Heart right ventricle (tissue), 16 donors: ENCODE measurements at regions not wholly inside any gene's neighbourhood (a gene's known extent, or its start where the extent isn't known, plus 50 kb on each side); places are given as distances from the start of the nearest gene placed in this dataset.
"Not testable (repeated sequence)": the region's sequence is repeated elsewhere in the genome, so short reads cannot be mapped to it uniquely, and the experiment has no call there.

Source experiments
- ATAC-seq, 8 donors: fragments of 200-7000 bp; cut with Tn5 transposase; one replicate each; pipeline ENCODE4 v1.9.1; 2020; ENCODE audit warnings: mild to moderate bottlenecking in 8 of 8, moderate library complexity in 8 of 8, moderate number of reproducible peaks in 1 of 8
- DNase-seq, 2 donors: peaks; one replicate each; pipeline ENCODE4 v3.0.0-alpha.2; 2020
- H3K27ac ChIP-seq, 10 donors: fragments of 200-600 bp; sonication (generic) in 2 of 10; one replicate each; pipeline versions ENCODE4 v1.5.0 to v1.8.0; 2020 to 2022; ENCODE audit warnings: mild to moderate bottlenecking in 3 of 10
- H3K27me3 ChIP-seq, 7 donors: fragments of 200-600 bp; one replicate each; pipeline ENCODE4 v1.8.0; 2021 to 2022; ENCODE audit warnings: mild to moderate bottlenecking in 2 of 7
- H3K36me3 ChIP-seq, 9 donors: fragments of 200-600 bp; sonication (generic) in 1 of 9; one replicate each; pipeline versions ENCODE4 v1.5.0 to v1.8.0; 2020 to 2022; ENCODE audit warnings: mild to moderate bottlenecking in 2 of 9
- H3K4me1 ChIP-seq, 9 donors: fragments of 200-600 bp; sonication (generic) in 1 of 9; one replicate each; pipeline versions ENCODE4 v1.5.0 to v1.8.0; 2020 to 2022; ENCODE audit warnings: mild to moderate bottlenecking in 4 of 9
- H3K4me3 ChIP-seq, 10 donors: fragments of 200-600 bp; sonication (generic) in 2 of 10; one replicate each; pipeline versions ENCODE4 v1.5.0 to v1.8.0; 2020 to 2022; ENCODE audit warnings: mild to moderate bottlenecking in 7 of 10, moderate library complexity in 2 of 10
- H3K9me3 ChIP-seq, 11 donors: fragments of 200-600 bp in 10 of 11; sonication (generic) in 2 of 11; one replicate each; pipeline versions ENCODE4 v1.5.0 to v1.8.0; 2013 to 2022; ENCODE audit warnings: mild to moderate bottlenecking in 2 of 11, control low read depth in 1 of 11, moderate library complexity in 1 of 11
- WGBS, 2 donors: extraction: QIAGEN DNeasy Blood & Tissue Kit; methylation state at CpG; one replicate each; pipeline ENCODE4 v1.1.7; 2013; ENCODE audit warnings: inconsistent platforms in 1 of 2; 5-methylcytosine and 5-hydroxymethylcytosine counted together
- intact Hi-C, 10 donors: fragments of 100-400 bp; cut with DNase I; formaldehyde crosslinking; loops; one replicate each; pipeline versions ENCODE4 v1.11.1 to v1.14.2; 2022
- TF ChIP-seq, protein P1 (sequence below), 9 donors: fragments of 200-600 bp; sonication (generic) in 2 of 9; IDR thresholded peaks; one replicate each; pipeline versions ENCODE4 v1.5.0 to v1.8.0; 2021 to 2022; ENCODE audit warnings: antibody characterized with exemption in 9 of 9, mild to moderate bottlenecking in 5 of 9, moderate library complexity in 1 of 9
- donor health status: Arrhythmogenic right ventricular cardiomyopathy.
- donor health status: ischemic (EF 13 %, LVEDD 7.1; RV severe dilation, severe dysfunction).
- donor health status: healthy with polysubstance abuse.
- donor health status: DM: no; HTN: yes; CAD: no.
- donor health status: DM: no; HTN: no; CAD: no.
- donor health status: ischemic (EF 25% LVEDD 6.9; RV normal size, moderate dysfunction).
- donor health status: ischemic (EF 25% LVEDD 5.7; RV mildly dilated, moderate dysfunction).
- donor health status: healthy.
- donor health status: DM: yes; HTN: yes; CAD: no.
- donor health status: Ischemic cardiomyopathy.
- donor health status: ischemic (EF 35%, LVEDD 5.7; RV mildly dilated, moderate dysfunction).
- donor health status: nonischemic (EF 11% LVEDD 7.7; RV severe dilation, severe dysfunction).
- donor health status: DM: yes; HTN: yes; CAD: no.
- donor health status: PGD.
- donor health status: ischemic (EF 29% LVEDD 5.4; RV normal size, mild dysfunction).
- donor health status: nonischemic (EF 23%, LVEDD 6.1; RV moderate dilation, normal function).

DNA sequence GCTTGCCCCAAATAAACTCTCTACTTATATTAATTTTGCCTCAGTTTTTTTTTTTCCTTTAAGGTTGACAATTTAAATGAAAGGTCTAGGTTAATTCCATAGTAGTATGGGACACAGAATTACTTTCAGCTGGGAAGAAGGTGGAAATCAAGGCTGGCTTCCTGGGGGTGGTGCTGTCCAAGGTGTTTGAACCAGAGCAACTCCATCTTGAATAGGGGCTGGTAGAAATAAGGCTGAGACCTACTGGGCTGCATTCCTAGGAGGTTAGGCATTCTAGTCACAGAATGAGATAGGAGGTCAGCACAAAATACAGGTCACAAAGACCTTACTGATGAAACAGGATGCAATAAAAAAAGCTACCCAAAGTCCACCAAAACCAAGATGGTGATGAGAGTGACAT lies 1190.8 kb upstream of the AUTS2 start:
- ATAC-seq (no peak), DNase-seq (no peak)
- H3K27ac ChIP-seq, result no peak overlapping the region
- no peaks in the 10 kb centered on the region for H3K36me3 ChIP-seq
- TF ChIP-seq, protein P1, sequence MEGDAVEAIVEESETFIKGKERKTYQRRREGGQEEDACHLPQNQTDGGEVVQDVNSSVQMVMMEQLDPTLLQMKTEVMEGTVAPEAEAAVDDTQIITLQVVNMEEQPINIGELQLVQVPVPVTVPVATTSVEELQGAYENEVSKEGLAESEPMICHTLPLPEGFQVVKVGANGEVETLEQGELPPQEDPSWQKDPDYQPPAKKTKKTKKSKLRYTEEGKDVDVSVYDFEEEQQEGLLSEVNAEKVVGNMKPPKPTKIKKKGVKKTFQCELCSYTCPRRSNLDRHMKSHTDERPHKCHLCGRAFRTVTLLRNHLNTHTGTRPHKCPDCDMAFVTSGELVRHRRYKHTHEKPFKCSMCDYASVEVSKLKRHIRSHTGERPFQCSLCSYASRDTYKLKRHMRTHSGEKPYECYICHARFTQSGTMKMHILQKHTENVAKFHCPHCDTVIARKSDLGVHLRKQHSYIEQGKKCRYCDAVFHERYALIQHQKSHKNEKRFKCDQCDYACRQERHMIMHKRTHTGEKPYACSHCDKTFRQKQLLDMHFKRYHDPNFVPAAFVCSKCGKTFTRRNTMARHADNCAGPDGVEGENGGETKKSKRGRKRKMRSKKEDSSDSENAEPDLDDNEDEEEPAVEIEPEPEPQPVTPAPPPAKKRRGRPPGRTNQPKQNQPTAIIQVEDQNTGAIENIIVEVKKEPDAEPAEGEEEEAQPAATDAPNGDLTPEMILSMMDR (IDR thresholded peaks at IDR 0.05), result no peak
- H3K4me1 ChIP-seq, result no peaks in the 10 kb centered on the region
- intact Hi-C loops, result no loop called here
- no peak overlapping the region for H3K4me3 ChIP-seq
- H3K27me3 ChIP-seq, result no peaks in the 10 kb centered on the region
- peaks cover 0 to 4% (median 0%) of the 10 kb centered on the region in 11 donors for H3K9me3 ChIP-seq

DNA sequence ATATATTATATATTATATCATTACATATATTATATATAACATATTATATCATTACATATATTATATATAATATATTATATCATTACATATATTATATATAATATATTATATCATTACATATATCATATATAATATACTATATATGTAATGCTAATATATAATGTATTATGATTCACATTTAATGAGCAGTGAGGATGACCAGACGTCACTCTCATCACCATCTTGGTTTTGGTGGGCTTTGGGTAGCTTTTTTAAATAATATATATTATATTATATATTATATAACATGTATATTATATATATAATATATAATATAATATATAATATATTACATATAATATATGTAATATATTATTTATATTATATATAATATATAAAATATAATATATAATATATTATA lies 1189.4 kb upstream of the AUTS2 start:
- no peak overlapping the region for H3K4me3 ChIP-seq
- no peak overlapping the region for H3K27ac ChIP-seq
- 90 to 96% methylated on average over 1 of the region's 1 CpG for WGBS, 2 donors
- H3K36me3 ChIP-seq, result no peaks in the 10 kb centered on the region
- no peaks in the 10 kb centered on the region for H3K9me3 ChIP-seq
- H3K4me1 ChIP-seq, result no peaks in the 10 kb centered on the region
- TF ChIP-seq, protein P1 (IDR thresholded peaks at IDR 0.05), result no peak
- ATAC-seq (no peak), DNase-seq (no peak)
- H3K27me3 ChIP-seq, result no peaks in the 10 kb centered on the region
- intact Hi-C loops, result no loop called here

DNA sequence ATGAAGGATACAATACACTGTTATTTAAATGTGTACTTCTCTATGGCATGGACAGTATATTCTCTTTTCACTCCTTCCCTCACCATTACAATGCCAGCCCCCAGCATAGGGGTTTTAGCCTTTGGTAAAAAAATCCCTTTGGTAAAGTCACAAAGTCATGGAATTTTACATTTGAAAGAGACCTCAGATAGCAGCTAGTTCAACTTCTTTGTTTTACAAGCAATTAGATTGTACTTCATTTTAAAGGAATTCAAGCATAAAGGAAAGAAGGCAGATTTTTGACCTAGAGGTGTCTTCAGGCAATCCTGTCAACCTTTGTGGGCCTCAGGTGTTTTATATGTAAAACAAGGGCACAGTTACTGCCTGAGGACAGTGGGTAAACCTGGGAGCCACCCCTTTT lies 1188.4 kb upstream of the AUTS2 start:
- H3K36me3 ChIP-seq, result no peaks in the 10 kb centered on the region
- DNase-seq (no peak), ATAC-seq (no peak)
- intact Hi-C loops, result no loop called here
- no peaks in the 10 kb centered on the region for H3K9me3 ChIP-seq
- no peaks in the 10 kb centered on the region for H3K4me1 ChIP-seq
- H3K4me3 ChIP-seq, result no peak overlapping the region
- TF ChIP-seq, protein P1 (IDR thresholded peaks at IDR 0.05), result no peak
- H3K27ac ChIP-seq, result no peak overlapping the region
- no peaks in the 10 kb centered on the region for H3K27me3 ChIP-seq

DNA sequence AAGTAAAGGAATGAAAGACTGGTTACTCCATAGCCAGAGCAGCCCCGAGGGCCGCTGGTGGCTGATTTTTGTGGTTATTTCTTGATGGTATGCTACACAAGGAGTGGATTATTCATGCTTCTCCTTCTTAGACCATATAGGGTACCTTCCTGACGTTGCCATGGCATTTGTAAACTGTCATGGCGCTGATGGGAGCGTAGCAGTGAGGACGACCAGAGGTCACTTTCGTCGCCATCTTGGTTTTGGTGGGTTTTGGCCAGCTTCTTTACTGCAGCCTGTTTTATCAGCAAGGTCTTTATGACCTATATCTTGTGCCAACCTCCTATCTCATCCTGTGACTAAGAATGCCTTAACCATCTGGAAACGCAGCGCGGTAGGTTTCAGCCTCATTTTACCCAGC lies 1187.6 kb upstream of the AUTS2 start:
- DNase-seq, H3K9me3 ChIP-seq, intact Hi-C loops, H3K27ac ChIP-seq, H3K4me3 ChIP-seq, ATAC-seq, H3K4me1 ChIP-seq, H3K27me3 ChIP-seq, H3K36me3 ChIP-seq: not testable (repeated sequence)
- 92 to 93% methylated on average over 11 of the region's 11 CpGs for WGBS, 2 donors

DNA sequence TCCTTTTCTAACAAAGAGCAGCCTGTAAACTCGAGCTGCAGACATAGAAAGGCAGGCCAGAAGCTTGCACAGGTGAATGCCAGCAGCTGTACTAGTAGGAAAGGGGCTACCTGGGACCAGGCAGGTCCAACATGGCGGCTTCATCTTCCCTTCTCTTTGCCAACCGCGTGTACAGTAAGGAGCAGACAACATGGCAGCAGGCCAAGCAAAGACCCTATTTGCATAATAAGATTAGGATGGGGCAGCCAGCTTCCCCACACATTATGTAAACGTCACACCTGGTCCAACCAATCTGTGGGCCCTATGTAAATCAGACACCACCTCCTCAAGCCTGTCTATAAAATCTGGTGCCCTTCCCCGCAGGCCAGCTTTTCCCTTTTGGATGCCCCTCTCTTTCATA lies 1186.5 kb upstream of the AUTS2 start:
- Histone ChIP-seq H3K27ac (no peak overlapping the region), H3K4me3 (no peak overlapping the region), H3K9me3 (peaks cover 0 to 4% (median 0%) of the 10 kb centered on the region in 11 donors), H3K27me3 (no peaks in the 10 kb centered on the region), H3K4me1 (no peaks in the 10 kb centered on the region), H3K36me3 (no peaks in the 10 kb centered on the region)
- intact Hi-C loops, result no loop called here
- DNase-seq, result no peak
- TF ChIP-seq, protein P1 (IDR thresholded peaks at IDR 0.05), result no peak
- WGBS, 2 donors, result 76 to 78% methylated on average over 6 of the region's 6 CpGs
- ATAC-seq, result no peak
